GM12873 (cell line): ENCODE measurements at regions not wholly inside any gene's neighbourhood (a gene's known extent, or its start where the extent isn't known, plus 50 kb on each side); places are given as distances from the start of the nearest gene placed in this dataset.

Source experiments
- CTCF ChIP-seq: IDR thresholded peaks from 2 replicates; pipeline ENCODE4 v1.5.1; 2012; ENCODE audit warnings: low read depth, mild to moderate bottlenecking, moderate library complexity, low read length, control low read depth; ENCODE audit not compliant: insufficient read depth; ENCODE audit errors: missing control alignments

GRCh38 chr3:164832216-164832615 lies 246.1 kb downstream of the SI start:
- no peak for TF ChIP-seq CTCF

GRCh38 chr3:164818318-164818717 lies 260.0 kb downstream of the SI start:
- no peak for TF ChIP-seq CTCF

GRCh38 chr3:164814106-164814505 lies 264.2 kb downstream of the SI start:
- TF ChIP-seq CTCF = no peak

- TF ChIP-seq CTCF = no peak
These were observed 266.3 kb downstream of the SI start for GRCh38 chr3:164812042-164812441.

GRCh38 chr3:164806188-164806587 lies 272.1 kb downstream of the SI start:
- no peak for TF ChIP-seq CTCF

- no peak for TF ChIP-seq CTCF
These were observed 284.2 kb downstream of the SI start for GRCh38 chr3:164794099-164794498.

- no peak for TF ChIP-seq CTCF
These were observed 287.0 kb downstream of the SI start for GRCh38 chr3:164791263-164791662.
